GM20000 (cell line): ENCODE measurements at regions not wholly inside any gene's neighbourhood (a gene's known extent, or its start where the extent isn't known, plus 50 kb on each side); places are given as distances from the start of the nearest gene placed in this dataset.

Experiments
- DNase-seq: peaks from one replicate; pipeline ENCODE4 v3.0.0; 2012; ENCODE audit warnings: low spot score
- CTCF ChIP-seq: IDR thresholded peaks from 2 replicates; pipeline ENCODE4 v1.5.1; 2012; ENCODE audit warnings: mild to moderate bottlenecking, control low read depth; ENCODE audit errors: extremely low read depth, missing control alignments

DNA sequence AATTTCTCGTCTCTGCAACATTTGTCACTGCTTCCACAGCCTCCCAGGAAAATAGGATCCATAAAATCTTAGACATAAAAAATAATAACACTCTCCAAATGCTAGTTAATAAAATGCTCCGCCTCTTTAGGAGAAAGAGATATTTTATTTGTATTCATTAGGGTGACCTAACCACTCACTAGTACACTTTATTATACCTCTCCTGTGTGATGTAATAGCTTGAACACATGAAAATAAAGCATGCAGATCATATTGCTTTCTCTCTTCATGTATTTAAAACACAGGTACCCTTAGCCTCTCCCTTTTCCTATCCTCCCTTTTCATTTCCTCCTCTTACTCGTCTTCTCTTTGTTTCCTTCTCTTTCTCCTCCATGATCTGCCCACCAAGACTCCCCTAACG lies 694.2 kb downstream of the EPHA4 start:
- no peak for TF ChIP-seq CTCF
- DNase-seq, result no peak

DNA sequence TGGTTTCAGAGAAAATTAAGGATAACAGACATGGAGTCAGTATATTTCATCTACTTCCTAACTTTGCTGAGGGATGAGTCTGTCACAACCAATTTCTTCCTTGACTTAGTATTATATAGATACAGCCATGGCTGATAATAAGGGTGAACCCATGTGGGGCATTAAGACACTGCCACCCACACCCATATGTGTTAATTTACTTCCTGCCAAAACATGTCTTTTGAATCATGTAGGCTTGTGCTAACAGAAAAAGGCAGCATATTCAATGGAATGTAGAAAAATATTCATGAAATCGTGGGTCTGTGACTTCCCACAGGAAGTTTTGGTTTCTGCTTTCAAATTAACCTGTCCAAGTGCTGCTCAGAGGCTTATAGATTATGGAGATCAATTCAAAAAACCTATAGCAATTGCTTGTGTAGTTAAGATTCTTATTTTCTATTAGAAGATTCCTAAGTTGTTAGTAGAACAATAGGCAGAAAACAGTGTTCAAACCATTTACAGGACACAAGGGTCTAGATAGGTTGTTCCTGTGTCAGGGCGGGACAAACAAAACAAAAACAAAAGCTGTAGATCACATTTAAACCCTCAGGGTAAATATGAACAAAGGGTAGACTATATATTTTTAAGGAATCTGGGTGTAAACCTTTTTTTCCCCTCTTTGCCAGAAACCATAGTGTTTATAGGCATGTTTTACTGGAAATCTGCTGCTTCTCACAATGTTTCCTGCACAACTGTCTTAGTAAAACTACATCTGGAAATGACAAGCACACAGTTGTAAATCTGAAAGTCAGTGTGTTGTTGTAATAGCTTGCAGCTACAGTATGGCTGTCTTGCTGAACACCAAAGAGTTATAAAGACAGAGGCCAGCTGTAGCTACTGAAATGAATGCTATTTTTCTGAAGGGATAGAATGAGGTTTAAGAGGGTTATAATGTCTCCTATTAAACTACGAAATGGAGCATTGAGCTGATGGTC lies 691.2 kb downstream of the EPHA4 start:
- no peak for DNase-seq
- TF ChIP-seq CTCF, result no peak

DNA sequence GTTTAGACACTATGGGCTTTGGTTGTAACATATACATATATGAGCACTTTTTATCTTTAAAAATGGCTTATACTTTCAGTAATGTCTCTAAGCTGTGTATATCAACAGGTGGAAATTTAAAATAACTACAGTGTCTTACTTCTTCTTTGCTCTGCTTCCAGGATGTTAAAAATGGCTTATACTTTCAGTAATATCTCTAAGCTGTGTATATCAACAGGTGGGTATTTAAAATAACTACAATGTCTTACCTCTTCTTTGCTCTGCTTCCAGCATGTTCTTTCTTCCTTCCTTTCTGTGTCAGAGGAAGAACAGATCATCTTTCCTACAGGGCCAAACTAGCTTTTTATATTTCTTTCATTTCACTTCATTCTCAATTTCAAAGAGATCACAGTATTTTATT lies 689.6 kb downstream of the EPHA4 start:
- DNase-seq, result no peak
- no peak for TF ChIP-seq CTCF

GRCh38 chr2:220885593-220885992 lies 686.5 kb downstream of the EPHA4 start:
- DNase-seq, result no peak
- no peak for TF ChIP-seq CTCF

- DNase-seq, result no peak
- no peak for TF ChIP-seq CTCF
These were observed 684.7 kb downstream of the EPHA4 start for GRCh38 chr2:220887271-220887870.

- no peak for DNase-seq
These were observed 684.2 kb downstream of the EPHA4 start for GRCh38 chr2:220887876-220888275.

More at GRCh38 chr2:220887876-220888275, 684.2 kb downstream of the EPHA4 start:
- no peak for TF ChIP-seq CTCF
